GM12892 (cell line): ENCODE measurements at regions not wholly inside any gene's neighbourhood (a gene's known extent, or its start where the extent isn't known, plus 50 kb on each side); places are given as distances from the start of the nearest gene placed in this dataset.

Source experiments
- POLR2A ChIP-seq: IDR thresholded peaks from 2 replicates; pipeline ENCODE4 v1.6.1; 2011; ENCODE audit warnings: low read depth, low read length, control low read depth
- TAF1 ChIP-seq: IDR thresholded peaks from 2 replicates; pipeline ENCODE4 v1.6.1; 2011; ENCODE audit warnings: low read depth, mild to moderate bottlenecking, control low read depth, low read length, borderline replicate concordance

GRCh38 chr7:138212314-138212713, 136.1 kb downstream of the AKR1D1 start:
- TF ChIP-seq TAF1 (no peak), POLR2A (no peak)
